SK-MEL-5 (cell line): ENCODE measurements at regions not wholly inside any gene's neighbourhood (a gene's known extent, or its start where the extent isn't known, plus 50 kb on each side); places are given as distances from the start of the nearest gene placed in this dataset.

Experiments used
- DNase-seq: peaks from one replicate; pipeline ENCODE4 v3.0.0-alpha.2; 2016; ENCODE audit warnings: low read depth, low spot score
- in situ Hi-C: cut with HindIII; loops from 2 replicates; pipeline ENCODE4 v1.10.0; 2016; ENCODE audit warnings: low sequenced_read_pairs, high pct_unique_total_duplicates, low pct_unique_long_range_greater_than_20kb

DNA sequence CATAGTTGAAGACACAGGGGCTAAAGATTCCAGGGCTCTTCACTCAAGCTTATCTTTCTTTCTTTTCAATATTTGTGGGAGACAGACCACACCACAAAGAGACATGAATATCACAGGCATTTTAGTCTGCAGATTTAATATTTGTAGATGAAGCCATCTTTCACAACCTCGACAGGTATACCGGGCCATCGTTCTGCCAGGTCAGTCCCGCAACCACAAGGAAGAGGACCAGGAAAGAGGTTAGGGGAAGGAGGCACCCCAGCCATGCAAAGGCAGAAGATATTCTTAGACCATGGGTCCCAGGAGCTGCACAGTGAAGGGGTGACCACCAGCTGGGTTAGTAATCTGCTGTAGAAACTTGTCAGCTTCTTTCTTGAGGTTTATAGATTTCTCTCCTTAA is 66.8 kb upstream of the UCN3 start:
- in situ Hi-C loops: no loop called here

DNA sequence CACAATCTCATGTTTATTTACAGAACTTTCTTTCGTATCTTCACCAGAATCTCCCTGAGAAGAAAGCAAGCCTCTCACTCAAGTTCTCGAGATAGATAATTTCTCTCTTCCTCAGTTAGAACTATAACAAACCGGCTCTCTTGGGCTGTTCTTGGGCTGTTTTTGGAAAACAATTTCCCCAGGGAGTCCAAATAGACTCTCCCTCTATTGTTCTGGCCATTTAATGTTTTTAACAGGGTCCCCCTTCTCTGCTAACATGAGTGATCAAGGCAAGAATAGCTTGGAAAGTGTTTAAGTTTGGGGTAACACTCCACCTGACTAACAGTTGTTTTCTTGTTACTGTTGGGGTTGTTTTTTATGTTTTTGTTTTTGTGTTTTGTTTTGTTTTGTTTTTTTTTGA is 64.8 kb upstream of the UCN3 start:
- in situ Hi-C loops: no loop called here

More for the DNA sequence above, 66.8 kb upstream of the UCN3 start:
- DNase-seq: no peak

DNA sequence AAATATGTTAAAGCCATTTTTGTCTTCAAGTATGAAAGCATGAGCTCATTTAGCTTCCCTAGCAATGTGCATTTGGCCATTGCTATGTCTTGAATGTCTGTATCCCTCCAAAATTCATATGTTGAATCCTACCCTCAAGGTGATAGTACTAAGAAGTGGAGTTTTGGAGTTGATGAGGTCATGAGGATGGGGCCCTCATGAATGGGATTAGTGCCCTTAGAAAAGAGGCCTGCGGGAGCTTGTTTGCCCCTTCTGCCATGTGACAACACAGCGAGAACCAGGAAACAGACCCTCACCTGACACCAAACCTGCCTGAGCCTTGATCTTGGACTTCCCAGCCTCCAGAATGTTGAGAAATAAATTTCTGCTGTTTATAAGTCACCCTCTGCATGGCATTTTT is 61.3 kb upstream of the UCN3 start:
- no peak for DNase-seq
- in situ Hi-C loops: no loop called here

More for the DNA sequence above, 64.8 kb upstream of the UCN3 start:
- no peak for DNase-seq

DNA sequence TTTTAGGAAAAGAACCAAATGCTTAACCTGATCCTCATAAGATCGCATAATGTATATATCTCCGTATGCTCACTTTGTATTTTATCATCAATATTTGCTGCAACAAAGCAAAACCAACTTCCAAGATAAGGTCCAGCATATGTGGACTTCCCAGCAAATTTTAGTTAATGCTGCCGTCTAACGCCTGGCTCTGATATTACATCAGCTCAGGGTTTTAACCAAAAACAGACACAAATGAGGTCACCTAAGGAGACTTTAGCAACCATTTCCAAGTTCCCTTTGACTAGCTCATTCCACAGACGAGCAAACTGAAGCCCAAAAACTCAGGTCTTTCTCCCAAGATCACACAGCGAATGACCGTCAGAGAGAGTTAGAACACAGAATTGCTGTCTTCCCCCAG is 59.4 kb upstream of the UCN3 start:
- in situ Hi-C loops: no loop called here
- DNase-seq: peak; percentile 14

DNA sequence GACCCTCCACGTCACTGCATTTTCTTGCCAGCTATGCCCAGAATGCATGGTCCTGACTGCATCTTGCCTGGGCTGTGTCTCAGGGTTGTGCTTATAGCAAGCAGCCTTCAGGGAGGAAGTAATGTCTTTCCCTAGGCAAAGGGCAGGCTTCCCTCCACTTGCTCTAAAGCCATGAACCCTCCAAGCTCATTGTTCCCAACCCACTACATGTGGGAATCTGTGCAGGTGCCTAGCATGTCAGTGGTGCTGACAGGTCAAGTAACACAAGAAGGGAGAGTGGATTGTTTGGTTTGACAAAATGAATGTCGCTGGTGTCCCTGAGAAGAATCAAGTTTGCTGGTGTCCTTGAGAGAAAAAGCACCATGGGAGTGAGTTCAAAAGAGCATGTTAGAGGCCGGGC is 53.9 kb upstream of the UCN3 start:
- in situ Hi-C loops: no loop called here
- no peak for DNase-seq

DNA sequence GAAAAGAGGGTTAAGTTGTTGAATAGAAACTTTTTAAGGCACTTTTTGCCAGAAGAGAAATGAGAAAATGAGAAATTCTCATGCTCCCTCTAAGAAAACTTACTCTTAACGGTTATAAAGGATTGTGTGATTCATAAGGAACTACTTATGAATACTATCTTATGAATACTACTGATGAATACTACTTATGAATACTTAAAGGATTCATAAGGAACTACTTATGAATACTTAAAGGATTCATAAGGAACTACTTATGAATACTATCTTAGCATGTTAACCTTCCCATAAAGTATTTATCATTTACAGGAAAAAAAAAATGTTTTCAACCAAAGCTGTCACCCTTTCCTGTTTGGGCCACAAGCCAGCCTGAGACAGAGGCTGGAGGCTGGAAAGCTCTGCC is 53.1 kb upstream of the UCN3 start:
- in situ Hi-C loops: no loop called here

DNA sequence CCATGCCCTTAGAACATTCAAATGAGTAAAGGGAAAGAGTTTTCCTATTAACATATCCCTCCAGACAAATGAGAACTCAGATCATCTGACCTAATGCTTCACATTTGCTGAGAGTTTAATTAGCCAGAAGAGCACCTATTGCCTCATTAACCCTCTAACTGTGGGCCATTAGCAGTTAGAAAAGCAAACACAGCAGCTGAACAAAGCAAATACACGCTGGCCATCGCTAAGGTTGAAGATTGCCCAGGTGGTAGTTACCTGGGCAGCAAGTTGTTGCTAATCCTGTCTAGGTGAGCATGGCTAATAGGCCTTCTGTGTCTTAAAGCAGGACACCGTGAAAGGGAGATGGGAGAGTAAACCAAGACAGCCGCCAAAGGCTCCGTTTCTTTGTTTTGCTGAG is 49.9 kb upstream of the UCN3 start:
- in situ Hi-C loops: no loop called here
- no peak for DNase-seq

More for the DNA sequence above, 53.1 kb upstream of the UCN3 start:
- DNase-seq: no peak
